ENCODE measurements at regions not wholly inside any gene's neighbourhood (a gene's known extent, or its start where the extent isn't known, plus 50 kb on each side); places are given as distances from the start of the nearest gene placed in this dataset.
"Not testable (repeated sequence)": the region's sequence is repeated elsewhere in the genome, so short reads cannot be mapped to it uniquely, and the experiment has no call there.

DNA sequence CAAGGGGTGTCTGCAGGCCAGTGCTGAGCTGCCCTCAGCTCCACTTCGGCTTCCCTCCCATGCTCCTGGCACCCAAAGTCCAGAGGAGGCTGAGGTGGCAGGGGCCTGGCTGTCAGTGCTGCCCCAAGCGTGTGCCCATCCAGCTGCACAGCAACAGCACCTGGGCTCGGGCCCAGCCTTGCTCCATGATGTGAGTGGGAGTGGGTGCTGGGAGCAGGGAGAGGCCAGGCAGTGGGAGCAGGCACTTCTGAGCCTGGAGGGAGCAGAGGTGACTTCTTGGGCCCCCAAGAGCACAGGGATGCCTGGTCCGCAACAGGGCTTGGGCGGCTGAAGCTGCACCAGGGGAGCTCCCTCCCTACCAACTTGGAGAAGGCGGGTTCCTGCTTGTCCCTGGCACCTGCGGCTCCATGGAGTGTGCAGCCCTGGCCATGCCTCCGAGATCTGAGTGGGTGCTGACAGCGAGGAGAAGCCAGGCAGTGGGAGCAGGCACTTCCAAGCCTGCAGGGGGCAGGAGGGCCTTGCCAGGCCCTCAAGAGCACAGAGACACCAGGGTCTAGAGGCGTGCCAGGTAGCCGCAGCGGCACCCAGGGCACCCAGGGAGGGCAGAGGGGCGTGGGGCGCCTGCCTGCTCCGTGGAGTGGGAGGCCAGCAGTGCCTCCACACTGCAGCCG is 366.7 kb upstream of the SGO1 start:
- H3K9me3 ChIP-seq = no peaks in the 10 kb centered on the region
- TF ChIP-seq POLR2A (IDR thresholded peaks at IDR 0.05) (no peak), CTCF (IDR thresholded peaks at IDR 0.05) (no peak)
- H3K4me1 ChIP-seq = no peaks in the 10 kb centered on the region
- no peaks in the 10 kb centered on the region for H3K27me3 ChIP-seq
- no peaks in the 10 kb centered on the region for H3K36me3 ChIP-seq
- intact Hi-C loops (cut with DNase I) = no loop called here
- H3K27ac ChIP-seq = no peak overlapping the region
- no peak overlapping the region for H3K4me3 ChIP-seq (replicated peaks in 1 of 3)
- no peak for DNase-seq
- 92 to 99% methylated on average over 11 to 14 of the region's 16 CpGs for whole genome bisulfite sequencing, 2 donors

- H3K9me3 ChIP-seq; DNase-seq; H3K4me1 ChIP-seq; H3K27me3 ChIP-seq; H3K27ac ChIP-seq; H3K36me3 ChIP-seq; H3K4me3 ChIP-seq (replicated peaks in 1 of 3); intact Hi-C loops (cut with DNase I): not testable (repeated sequence)
- WGBS, 2 donors = 78 to 82% methylated on average over 10 to 20 of the region's 35 CpGs
Measured at GRCh38 chr3:20547361-20548269, 361.6 kb upstream of the SGO1 start.

GRCh38 chr3:20546636-20547035 is 360.6 kb upstream of the SGO1 start:
- WGBS, 2 donors = 64 to 73% methylated on average over 3 of the region's 3 CpGs
- no peaks in the 10 kb centered on the region for H3K27me3 ChIP-seq
- no peaks in the 10 kb centered on the region for H3K9me3 ChIP-seq
- H3K36me3 ChIP-seq = no peaks in the 10 kb centered on the region
- intact Hi-C loops (cut with DNase I) = no loop called here
- peaks cover 0 to 3% of the 10 kb centered on the region in 2 donors for H3K4me1 ChIP-seq
- no peak for DNase-seq
- no peak overlapping the region for H3K27ac ChIP-seq
- TF ChIP-seq POLR2A (IDR thresholded peaks at IDR 0.05) = no peak
- no peak for TF ChIP-seq CTCF (IDR thresholded peaks at IDR 0.05)
- H3K4me3 ChIP-seq (replicated peaks in 1 of 3) = no peak overlapping the region

DNA sequence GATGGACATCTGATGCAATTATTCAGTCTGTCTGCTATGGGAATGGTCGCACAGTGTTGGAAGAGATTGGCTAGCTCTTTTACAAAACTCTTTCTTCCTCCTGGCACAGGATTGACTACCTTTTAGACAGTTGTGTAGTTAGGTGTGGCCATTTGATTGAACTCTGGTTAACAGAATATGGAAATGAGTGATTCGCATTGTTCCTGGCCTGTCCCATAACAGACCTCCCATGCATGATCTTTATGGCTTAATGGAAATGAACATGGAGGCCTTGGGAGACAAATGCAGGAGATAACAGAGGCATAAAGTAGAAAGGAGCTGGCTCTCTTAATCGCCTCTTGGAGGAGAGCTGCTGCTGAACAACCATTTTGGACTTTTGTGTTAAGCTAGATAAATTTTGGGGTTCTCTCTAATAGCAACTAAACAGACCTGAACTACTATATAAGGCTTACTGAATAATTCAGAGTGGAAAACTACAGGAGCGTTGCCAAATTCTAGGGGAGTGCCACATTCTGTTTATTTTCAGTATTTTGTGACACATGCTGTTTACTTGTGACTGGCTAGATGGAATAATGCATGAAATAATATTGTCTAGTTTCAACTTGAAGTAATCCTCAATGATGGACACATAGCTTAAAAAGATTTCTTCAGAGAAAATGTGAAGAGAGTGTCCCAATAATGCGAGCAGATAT is 357.7 kb upstream of the SGO1 start:
- TF ChIP-seq POLR2A (IDR thresholded peaks at IDR 0.05) = no peak
- no peak for TF ChIP-seq CTCF (IDR thresholded peaks at IDR 0.05)
- H3K27me3 ChIP-seq = no peaks in the 10 kb centered on the region
- WGBS, 2 donors = 88 to 95% methylated on average over 5 of the region's 5 CpGs
- intact Hi-C loops (cut with DNase I) = no loop called here
- H3K4me1 ChIP-seq = peaks cover 0 to 6% of the 10 kb centered on the region in 2 donors
- DNase-seq = no peak
- no peaks in the 10 kb centered on the region for H3K9me3 ChIP-seq
- no peak overlapping the region for H3K27ac ChIP-seq
- H3K36me3 ChIP-seq = no peaks in the 10 kb centered on the region
- H3K4me3 ChIP-seq (replicated peaks in 1 of 3) = no peak overlapping the region

DNA sequence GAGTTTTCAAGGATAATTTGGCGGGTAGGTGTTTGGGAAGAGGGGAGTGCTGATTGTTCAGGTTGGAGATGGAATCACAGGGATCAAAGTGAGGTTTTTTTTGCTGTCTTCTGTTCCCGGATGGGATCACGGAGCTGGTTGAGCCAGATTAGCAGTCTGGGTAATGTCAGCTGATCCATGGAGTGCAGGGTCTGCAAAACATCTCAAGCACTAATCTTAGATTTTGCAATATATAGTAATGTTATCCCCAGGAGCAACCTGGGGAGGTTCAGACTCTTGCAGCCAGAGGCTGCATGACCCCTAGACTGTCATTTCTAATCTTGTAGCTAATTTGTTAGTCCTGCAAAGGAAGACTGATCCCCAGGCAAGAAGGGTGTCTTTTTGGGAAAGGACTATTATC is 354.1 kb upstream of the SGO1 start:
- no peaks in the 10 kb centered on the region for H3K9me3 ChIP-seq
- no peaks in the 10 kb centered on the region for H3K36me3 ChIP-seq
- intact Hi-C loops (cut with DNase I) = no loop called here
- H3K4me3 ChIP-seq (replicated peaks in 1 of 3) = no peak overlapping the region
- 83 to 91% methylated on average over 3 of the region's 3 CpGs for WGBS, 2 donors
- no peak for DNase-seq
- H3K27me3 ChIP-seq = no peaks in the 10 kb centered on the region
- TF ChIP-seq POLR2A (IDR thresholded peaks at IDR 0.05) = no peak
- TF ChIP-seq CTCF (IDR thresholded peaks at IDR 0.05) = no peak
- peaks cover 0 to 6% of the 10 kb centered on the region in 2 donors for H3K4me1 ChIP-seq
- no peak overlapping the region for H3K27ac ChIP-seq

Data from thyroid gland (tissue), 4 donors.